ENCODE measurements at regions not wholly inside any gene's neighbourhood (a gene's known extent, or its start where the extent isn't known, plus 50 kb on each side); places are given as distances from the start of the nearest gene placed in this dataset.
A peak's percentile ranks its signal among the peaks of the same experiment; 100 is the strongest.

DNA sequence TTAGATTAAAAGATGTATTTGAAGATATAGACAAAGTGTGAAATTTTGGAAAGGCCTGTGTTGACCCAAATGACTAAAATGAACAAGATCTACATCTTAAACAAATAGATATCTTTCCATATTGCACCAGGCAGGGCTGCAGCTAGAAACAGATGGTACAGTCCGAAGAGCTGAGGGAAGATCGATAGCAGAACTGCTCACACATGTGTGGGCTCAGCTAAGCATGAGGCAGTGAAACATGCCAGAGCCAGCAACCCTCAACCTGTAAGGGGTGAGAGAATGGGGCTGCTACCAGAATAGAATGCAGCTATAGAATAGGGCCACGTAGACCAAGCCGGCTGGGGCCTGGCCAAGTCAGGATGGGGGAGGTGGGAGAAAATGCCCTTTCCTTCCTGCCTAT is 87.8 kb downstream of the SLC5A7 start:
- Histone ChIP-seq H3K9ac (no peak overlapping the region), H3K9me3 (ENCODE audit: low read depth) (no peaks in the 10 kb centered on the region), H3K4me2 (no peak overlapping the region), H3K79me2 (ENCODE audit: low read depth) (no peaks in the 10 kb centered on the region), H3K4me3 (no peak overlapping the region), H3K36me3 (no peaks in the 10 kb centered on the region), H3K27ac (no peak overlapping the region), H2AFZ (replicated peaks) (no peak overlapping the region), H3K4me1 (no peaks in the 10 kb centered on the region), H3K27me3 (no peaks in the 10 kb centered on the region), H3F3A (ENCODE audit: low read depth) (no peaks in the 10 kb centered on the region), H4K20me1 (ENCODE audit: low read depth) (no peaks in the 10 kb centered on the region)
- Mint-ChIP-seq H3K27ac (no peak overlapping the region), H3K9me3 (no peaks in the 10 kb centered on the region), H3K4me1 (peaks cover 13% of the 10 kb centered on the region), H3K27me3 (ENCODE audit: insufficient read depth, low read depth) (no peaks in the 10 kb centered on the region), H3K36me3 (no peaks in the 10 kb centered on the region), H3K4me3 (no peak overlapping the region)
- TF ChIP-seq EZH2phosphoT487 (IDR thresholded peaks at IDR 0.05), result no peak
- DNase-seq (ENCODE audit: low spot score), result no peak

DNA sequence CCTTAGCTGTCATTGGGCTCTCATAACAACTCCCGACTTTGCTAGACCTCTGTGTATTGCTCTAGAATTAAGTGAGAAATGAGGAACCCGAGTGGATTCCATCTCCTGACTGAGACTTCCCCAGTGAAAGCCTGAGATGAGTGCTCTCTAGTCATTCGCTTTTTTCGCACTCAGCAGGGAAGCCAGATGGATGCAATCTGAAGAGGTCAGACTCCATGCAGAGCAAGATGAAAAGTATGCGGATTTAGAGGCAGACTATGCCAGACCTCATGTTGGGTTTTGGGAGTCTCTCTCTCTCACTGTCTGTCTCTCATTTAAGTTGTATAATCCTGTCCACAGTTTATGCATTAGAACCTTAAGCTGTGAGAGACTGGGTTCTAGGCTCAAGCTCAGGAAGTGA is 88.6 kb downstream of the SLC5A7 start:
- Mint-ChIP-seq H3K27ac (no peak overlapping the region), H3K4me3 (no peak overlapping the region), H3K4me1 (peaks cover 13% of the 10 kb centered on the region), H3K27me3 (ENCODE audit: insufficient read depth, low read depth) (no peaks in the 10 kb centered on the region), H3K36me3 (no peaks in the 10 kb centered on the region), H3K9me3 (no peaks in the 10 kb centered on the region)
- DNase-seq (ENCODE audit: low spot score), result peak; percentile 20
- no peaks in the 10 kb centered on the region for H3K9me3 ChIP-seq (ENCODE audit: low read depth)
- no peak overlapping the region for H3K27ac ChIP-seq
- TF ChIP-seq, protein P1, sequence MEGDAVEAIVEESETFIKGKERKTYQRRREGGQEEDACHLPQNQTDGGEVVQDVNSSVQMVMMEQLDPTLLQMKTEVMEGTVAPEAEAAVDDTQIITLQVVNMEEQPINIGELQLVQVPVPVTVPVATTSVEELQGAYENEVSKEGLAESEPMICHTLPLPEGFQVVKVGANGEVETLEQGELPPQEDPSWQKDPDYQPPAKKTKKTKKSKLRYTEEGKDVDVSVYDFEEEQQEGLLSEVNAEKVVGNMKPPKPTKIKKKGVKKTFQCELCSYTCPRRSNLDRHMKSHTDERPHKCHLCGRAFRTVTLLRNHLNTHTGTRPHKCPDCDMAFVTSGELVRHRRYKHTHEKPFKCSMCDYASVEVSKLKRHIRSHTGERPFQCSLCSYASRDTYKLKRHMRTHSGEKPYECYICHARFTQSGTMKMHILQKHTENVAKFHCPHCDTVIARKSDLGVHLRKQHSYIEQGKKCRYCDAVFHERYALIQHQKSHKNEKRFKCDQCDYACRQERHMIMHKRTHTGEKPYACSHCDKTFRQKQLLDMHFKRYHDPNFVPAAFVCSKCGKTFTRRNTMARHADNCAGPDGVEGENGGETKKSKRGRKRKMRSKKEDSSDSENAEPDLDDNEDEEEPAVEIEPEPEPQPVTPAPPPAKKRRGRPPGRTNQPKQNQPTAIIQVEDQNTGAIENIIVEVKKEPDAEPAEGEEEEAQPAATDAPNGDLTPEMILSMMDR (IDR thresholded peaks at IDR 0.05), result no peak
- TF ChIP-seq EZH2 (IDR thresholded peaks at IDR 0.05), result no peak
- H3K4me1 ChIP-seq, result no peaks in the 10 kb centered on the region
- H3K4me2 ChIP-seq, result no peak overlapping the region
- H2AFZ ChIP-seq (replicated peaks), result no peak overlapping the region
- no peaks in the 10 kb centered on the region for H3K36me3 ChIP-seq
- H3K9ac ChIP-seq, result no peak overlapping the region
- no peaks in the 10 kb centered on the region for H3K27me3 ChIP-seq
- H4K20me1 ChIP-seq (ENCODE audit: low read depth), result no peaks in the 10 kb centered on the region
- H3K4me3 ChIP-seq, result no peak overlapping the region
- H3K79me2 ChIP-seq (ENCODE audit: low read depth), result no peaks in the 10 kb centered on the region
- no peaks in the 10 kb centered on the region for H3F3A ChIP-seq (ENCODE audit: low read depth)

DNA sequence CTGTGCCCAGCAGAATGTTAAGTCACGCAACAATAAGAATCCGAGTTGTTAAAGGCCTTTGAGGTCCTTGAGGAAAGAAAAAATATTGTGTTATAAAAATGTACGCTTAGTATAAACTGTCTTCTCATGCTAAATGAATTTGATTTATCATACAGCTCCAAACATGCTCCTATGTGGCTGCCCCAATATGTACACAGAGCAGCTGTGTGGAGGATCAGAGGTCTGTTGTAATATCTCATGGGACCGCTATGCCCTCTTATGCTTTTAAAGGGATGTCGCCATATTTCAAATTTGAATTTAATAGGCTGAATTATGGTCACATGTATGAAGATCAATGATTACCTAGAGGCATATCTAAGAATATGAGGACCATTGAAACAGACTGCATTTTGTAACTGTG is 90.2 kb downstream of the SLC5A7 start:
- Mint-ChIP-seq H3K4me1 (peaks cover 13% of the 10 kb centered on the region), H3K9me3 (no peaks in the 10 kb centered on the region), H3K4me3 (no peak overlapping the region), H3K36me3 (no peaks in the 10 kb centered on the region), H3K27ac (no peak overlapping the region), H3K27me3 (ENCODE audit: insufficient read depth, low read depth) (peaks cover 2% of the 10 kb centered on the region)
- no peak for TF ChIP-seq EZH2phosphoT487 (IDR thresholded peaks at IDR 0.05)
- TF ChIP-seq EZH2 (IDR thresholded peaks at IDR 0.05), result no peak
- TF ChIP-seq, protein P1 (IDR thresholded peaks at IDR 0.05), result no peak
- no peaks in the 10 kb centered on the region for H4K20me1 ChIP-seq (ENCODE audit: low read depth)
- H3K4me1 ChIP-seq, result no peaks in the 10 kb centered on the region
- H3K79me2 ChIP-seq (ENCODE audit: low read depth), result no peaks in the 10 kb centered on the region
- H3K4me3 ChIP-seq, result no peak overlapping the region
- no peak overlapping the region for H2AFZ ChIP-seq (replicated peaks)
- H3K36me3 ChIP-seq, result no peaks in the 10 kb centered on the region
- H3K9ac ChIP-seq, result no peak overlapping the region
- no peak for DNase-seq (ENCODE audit: low spot score)
- H3F3A ChIP-seq (ENCODE audit: low read depth), result no peaks in the 10 kb centered on the region
- no peak overlapping the region for H3K4me2 ChIP-seq
- H3K9me3 ChIP-seq (ENCODE audit: low read depth), result no peaks in the 10 kb centered on the region
- no peaks in the 10 kb centered on the region for H3K27me3 ChIP-seq
- no peak overlapping the region for H3K27ac ChIP-seq

DNA sequence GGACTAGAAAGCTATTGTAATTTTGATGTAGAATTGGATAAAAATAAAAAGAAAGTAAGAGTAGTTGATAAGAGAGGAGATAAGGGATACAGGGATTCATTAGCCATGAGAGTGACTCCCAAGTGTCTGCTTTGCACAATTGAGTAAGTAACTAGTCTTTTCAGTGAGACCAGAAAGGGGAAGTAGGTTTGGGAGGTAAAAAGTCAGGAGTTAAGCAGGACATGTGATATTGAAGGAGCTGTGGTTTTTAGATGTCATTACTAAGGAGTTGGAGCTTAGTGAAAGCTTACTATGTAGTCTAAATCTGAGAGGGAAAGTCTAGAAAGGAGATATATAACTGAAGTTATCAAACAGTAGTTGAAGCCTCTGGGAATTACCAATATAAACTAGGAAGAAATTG is 93.4 kb downstream of the SLC5A7 start:
- Histone ChIP-seq H3K4me2 (no peak overlapping the region), H3K36me3 (no peaks in the 10 kb centered on the region), H3K9ac (no peak overlapping the region), H3K4me3 (no peak overlapping the region), H3K79me2 (ENCODE audit: low read depth) (no peaks in the 10 kb centered on the region), H3K9me3 (ENCODE audit: low read depth) (no peaks in the 10 kb centered on the region), H3F3A (ENCODE audit: low read depth) (no peaks in the 10 kb centered on the region), H4K20me1 (ENCODE audit: low read depth) (no peaks in the 10 kb centered on the region), H3K4me1 (no peaks in the 10 kb centered on the region), H3K27ac (no peak overlapping the region), H2AFZ (replicated peaks) (no peak overlapping the region), H3K27me3 (no peaks in the 10 kb centered on the region)
- Mint-ChIP-seq H3K27me3 (ENCODE audit: insufficient read depth, low read depth) (peaks cover 2% of the 10 kb centered on the region), H3K4me3 (no peak overlapping the region), H3K27ac (no peak overlapping the region), H3K36me3 (no peaks in the 10 kb centered on the region), H3K4me1 (peaks cover 7% of the 10 kb centered on the region), H3K9me3 (no peaks in the 10 kb centered on the region)
- TF ChIP-seq, protein P1 (IDR thresholded peaks at IDR 0.05), result no peak
- TF ChIP-seq EZH2phosphoT487 (IDR thresholded peaks at IDR 0.05), result no peak
- no peak for TF ChIP-seq EZH2 (IDR thresholded peaks at IDR 0.05)
- no peak for DNase-seq (ENCODE audit: low spot score)

Data from neural progenitor cell (in vitro differentiated cells).